A549 (cell line): ENCODE measurements at regions not wholly inside any gene's neighbourhood (a gene's known extent, or its start where the extent isn't known, plus 50 kb on each side); places are given as distances from the start of the nearest gene placed in this dataset.

Source experiments
- ATAC-seq, 2 experiments: fragments of 200-7000 bp in 1 of 2; fragments of >200 bp in 1 of 2; cut with Nextera tagmentation in 1 of 2; cut with Tn5 transposase in 1 of 2; 3 replicates each; pipeline versions ENCODE4 v1.8.0 to v1.9.1; 2018 to 2020; ENCODE audit warnings: mild to moderate bottlenecking in 1 of 2, moderate library complexity in 1 of 2
- CTCF ChIA-PET: fragments of 300-600 bp; sonication (Branson Sonifier 250); formaldehyde crosslinking; extraction: SDS; loops from one replicate; lab custom pipeline; 2021; ENCODE audit warnings: antibody characterized with exemption, inconsistent platforms; lab: Yijun Ruan, JAX
- POLR2A ChIA-PET: fragments of 350-600 bp; formaldehyde crosslinking; extraction: SDS; loops from one replicate; lab custom pipeline; 2021; ENCODE audit warnings: antibody characterized with exemption, inconsistent platforms; lab: Yijun Ruan, JAX
- DNase-seq, 2 experiments: peaks; one replicate each; pipeline versions ENCODE4 v3.0.0 to v3.0.0-alpha.2; 2011 to 2016; ENCODE audit warnings: low read depth in 1 of 2, low spot score in 1 of 2
- FAIRE-seq: peaks from 2 replicates; lab custom pipeline; 2011; peaks lifted over from hg19 to GRCh38; lab: Jason Lieb, UNC
- H3K27ac ChIP-seq, 2 experiments: fragments of >200 bp; sonication (Bioruptor Twin); formaldehyde crosslinking; 3 replicates each; pipeline ENCODE4 v1.5.1; 2016 to 2017
- H3K4me1 ChIP-seq: fragments of >200 bp; sonication (Bioruptor Twin); formaldehyde crosslinking; 3 replicates; pipeline ENCODE4 v1.6.1; 2016
- H3K4me2 ChIP-seq: fragments of >200 bp; sonication (Bioruptor Twin); formaldehyde crosslinking; 3 replicates; pipeline ENCODE4 v1.6.1; 2016
- H3K4me3 ChIP-seq: fragments of >200 bp; sonication (Bioruptor Twin); formaldehyde crosslinking; 3 replicates; pipeline ENCODE4 v1.5.1; 2016
- H3K9me3 ChIP-seq: fragments of >200 bp; sonication (Bioruptor Twin); formaldehyde crosslinking; 3 replicates; pipeline ENCODE4 v1.6.1; 2016
- BCL3 ChIP-seq: fragments of >200 bp; sonication (Bioruptor Twin); formaldehyde crosslinking; IDR thresholded peaks from 3 replicates; pipeline ENCODE4 v1.6.1; 2016
- CBX2 ChIP-seq: fragments of 200-600 bp; sonication (generic); IDR thresholded peaks from 2 replicates; pipeline ENCODE4 v1.6.1; 2016; ENCODE audit warnings: low read depth, mild to moderate bottlenecking, borderline replicate concordance
- CBX8 ChIP-seq: fragments of 200-600 bp; sonication (generic); IDR thresholded peaks from 2 replicates; pipeline ENCODE4 v1.6.1; 2016
- EHMT2 ChIP-seq: fragments of 200-600 bp; sonication (generic); IDR thresholded peaks from 2 replicates; pipeline ENCODE4 v1.6.1; 2016; ENCODE audit warnings: antibody characterized with exemption, low read depth, mild to moderate bottlenecking, moderate library complexity
- FOSB ChIP-seq: fragments of 250-450 bp; sonication (Bioruptor Pico); IDR thresholded peaks from 2 replicates; pipeline ENCODE4 v1.5.0; 2020; ENCODE audit warnings: mild to moderate bottlenecking, moderate library complexity
- HDAC2 ChIP-seq: fragments of 200-600 bp; sonication (generic); IDR thresholded peaks from 2 replicates; pipeline ENCODE4 v1.6.1; 2016
- HEYL ChIP-seq: fragments of 250-450 bp; sonication (Bioruptor Pico); IDR thresholded peaks from 2 replicates; pipeline ENCODE4 v1.8.0; 2021; ENCODE audit warnings: mild to moderate bottlenecking, moderate library complexity
- HMGXB4 ChIP-seq: fragments of 250-450 bp; sonication (Bioruptor Pico); IDR thresholded peaks from 2 replicates; pipeline ENCODE4 v1.5.0; 2021; ENCODE audit warnings: mild to moderate bottlenecking, moderate library complexity, borderline replicate concordance
- KDM5A ChIP-seq: fragments of 200-600 bp; sonication (generic); IDR thresholded peaks from 2 replicates; pipeline ENCODE4 v1.6.1; 2016; ENCODE audit warnings: antibody characterized with exemption, mild to moderate bottlenecking
- MAFK ChIP-seq: fragments of 450-650 bp; IDR thresholded peaks from 2 replicates; pipeline ENCODE4 v1.6.1; 2014; ENCODE audit not compliant: partially characterized antibody
- MAX ChIP-seq: IDR thresholded peaks from 2 replicates; pipeline ENCODE4 v1.6.1; 2012
- NFE2L2 ChIP-seq: fragments of 150-350 bp; conservative IDR thresholded peaks from 2 replicates; pipeline ENCODE4 v1.6.1; 2014; ENCODE audit warnings: low read length
- NPAS2 ChIP-seq: fragments of 250-450 bp; sonication (Bioruptor Pico); IDR thresholded peaks from 2 replicates; pipeline ENCODE4 v1.8.0; 2022; ENCODE audit warnings: mild to moderate bottlenecking, moderate library complexity, borderline replicate concordance
- NR3C1 ChIP-seq: fragments of >200 bp; sonication (Bioruptor Twin); formaldehyde crosslinking; IDR thresholded peaks from 3 replicates; pipeline ENCODE4 v1.6.1; 2017
- POLR2AphosphoS2 ChIP-seq: conservative IDR thresholded peaks from 2 replicates; pipeline ENCODE4 v1.6.1; 2012; ENCODE audit warnings: low read length, improper control_type of control experiment, inconsistent platforms
- RARB ChIP-seq: fragments of 250-450 bp; sonication (Bioruptor Pico); IDR thresholded peaks from 2 replicates; pipeline ENCODE4 v1.8.0; 2021; ENCODE audit warnings: mild to moderate bottlenecking, moderate library complexity
- RFX5 ChIP-seq: fragments of 450-650 bp; IDR thresholded peaks from 2 replicates; pipeline ENCODE4 v1.7.1; 2014; ENCODE audit warnings: antibody characterized with exemption, mild to moderate bottlenecking, moderate library complexity
- SREBF2 ChIP-seq: fragments of 450-650 bp; IDR thresholded peaks from 2 replicates; pipeline ENCODE4 v1.6.1; 2014; ENCODE audit warnings: mild to moderate bottlenecking, moderate library complexity
- TFCP2L1 ChIP-seq: fragments of 250-450 bp; sonication (Bioruptor Pico); IDR thresholded peaks from 2 replicates; pipeline ENCODE4 v1.5.0; 2021; ENCODE audit warnings: mild to moderate bottlenecking
- ZFP36 ChIP-seq: fragments of 450-650 bp; IDR thresholded peaks from 2 replicates; pipeline ENCODE4 v1.6.1; 2014; ENCODE audit warnings: borderline replicate concordance; ENCODE audit not compliant: partially characterized antibody
- WGBS: methylation state at CpG from one replicate; pipeline ENCODE4 v1.1.6; 2017; ENCODE audit errors: missing lambda C conversion rate; 5-methylcytosine and 5-hydroxymethylcytosine counted together

- TF ChIP-seq POLR2AphosphoS2 (no peak), RARB (CRISPR knock-in tag) (no peak), NPAS2 (no peak)
Observed at GRCh38 chr21:19501115-19501514, 1097.5 kb upstream of the TMPRSS15 start (continued).

GRCh38 chr21:19507682-19508260 lies 1104.2 kb upstream of the TMPRSS15 start:
- H3K4me1 ChIP-seq, result no peaks in the 10 kb centered on the region
- H3K27ac ChIP-seq, result no peak overlapping the region
- ChIA-PET CTCF (interaction anchor here (1.1 kb wide), 1 partner anchor 65 kb away, joined by 3 read pairs; no protein-coding TSS in a partner anchor), POLR2A (no interaction called here)
- WGBS, result 0% methylated on average over 3 of the region's 3 CpGs
- no peak for TF ChIP-seq ZFP36
- no peaks in the 10 kb centered on the region for H3K9me3 ChIP-seq
- DNase-seq, result peak in 1 of 2 experiments; percentile 0
- no peak for ATAC-seq
- H3K4me2 ChIP-seq, result no peak overlapping the region
- no peak overlapping the region for H3K4me3 ChIP-seq
- FAIRE-seq, result no peak

GRCh38 chr21:19508442-19508841 lies 1104.9 kb upstream of the TMPRSS15 start:
- POLR2A ChIA-PET, result no interaction called here
- no peaks in the 10 kb centered on the region for H3K4me1 ChIP-seq
- no peaks in the 10 kb centered on the region for H3K9me3 ChIP-seq
- DNase-seq (no peak), FAIRE-seq (no peak), ATAC-seq (no peak)
- no peak overlapping the region for H3K4me3 ChIP-seq
- CTCF ChIA-PET, result interaction anchor here (1.1 kb wide), 1 partner anchor 64 kb away, joined by 3 read pairs; no protein-coding TSS in a partner anchor
- TF ChIP-seq HMGXB4 (CRISPR knock-in tag) (no peak), TFCP2L1 (no peak), MAFK (no peak), NR3C1 (no peak), HEYL (CRISPR knock-in tag) (no peak), HDAC2 (no peak), BCL3 (no peak)
- H3K27ac ChIP-seq, result no peak overlapping the region
- H3K4me2 ChIP-seq, result no peak overlapping the region
- WGBS, result 0% methylated on average over 2 of the region's 2 CpGs

GRCh38 chr21:19508844-19509243 lies 1105.3 kb upstream of the TMPRSS15 start:
- ATAC-seq (no peak), FAIRE-seq (no peak), DNase-seq (no peak)
- ChIA-PET CTCF (interaction anchor here (1.1 kb wide), 1 partner anchor 64 kb away, joined by 3 read pairs; no protein-coding TSS in a partner anchor), POLR2A (no interaction called here)
- H3K4me3 ChIP-seq, result no peak overlapping the region
- no peak for TF ChIP-seq CBX8
- no peak for TF ChIP-seq MAX
- no peak for TF ChIP-seq EHMT2
- TF ChIP-seq MAFK, result no peak
- no peak for TF ChIP-seq KDM5A
- TF ChIP-seq SREBF2, result no peak
- TF ChIP-seq POLR2AphosphoS2, result no peak
- TF ChIP-seq FOSB (CRISPR knock-in tag), result no peak
- TF ChIP-seq RFX5, result no peak
- TF ChIP-seq CBX2, result no peak
- no peak for TF ChIP-seq NFE2L2
- no peak overlapping the region for H3K27ac ChIP-seq
- H3K9me3 ChIP-seq, result no peaks in the 10 kb centered on the region
- WGBS, result 0% methylated on average over 1 of the region's 3 CpGs
- H3K4me2 ChIP-seq, result no peak overlapping the region
- no peaks in the 10 kb centered on the region for H3K4me1 ChIP-seq
